Transverse colon (tissue), 4 donors: ENCODE measurements at regions not wholly inside any gene's neighbourhood (a gene's known extent, or its start where the extent isn't known, plus 50 kb on each side); places are given as distances from the start of the nearest gene placed in this dataset.

Source experiments
- DNase-seq: peaks from one replicate; pipeline ENCODE4 v3.0.0-alpha.2; 2019
- H3K27ac ChIP-seq, 4 donors: fragments of 200-600 bp; sonication (generic); 2 replicates each; pipeline ENCODE4 v1.5.1; 2016 to 2018; ENCODE audit warnings: inconsistent platforms in 4 of 4
- H3K27me3 ChIP-seq: fragments of 200-600 bp; sonication (generic); 2 replicates; pipeline ENCODE4 v1.5.1; 2017; ENCODE audit warnings: inconsistent platforms
- H3K36me3 ChIP-seq, 4 donors: fragments of 200-600 bp; sonication (generic); 2 replicates each; pipeline ENCODE4 v1.5.1; 2017 to 2019; ENCODE audit warnings: inconsistent platforms in 4 of 4
- H3K4me1 ChIP-seq, 4 donors: fragments of 200-600 bp; sonication (generic); 2 replicates each; pipeline ENCODE4 v1.5.1; 2017 to 2020; ENCODE audit warnings: inconsistent platforms in 4 of 4
- H3K4me3 ChIP-seq, 4 donors: fragments of 200-600 bp; sonication (generic); 1 replicate in 1 of 4; 2 replicates in 3 of 4; pipeline versions ENCODE4 v1.5.1 to v1.6.1; 2017 to 2019; ENCODE audit warnings: inconsistent platforms in 4 of 4
- H3K9me3 ChIP-seq, 2 donors: fragments of 200-600 bp; sonication (generic); 2 replicates each; pipeline ENCODE4 v1.5.1; 2017 to 2019; ENCODE audit warnings: inconsistent platforms in 2 of 2
- CTCF ChIP-seq, 5 experiments: fragments of 200-600 bp in 3 of 5; fragments of 450-650 bp in 2 of 5; sonication (generic) in 3 of 5; IDR thresholded peaks; 1 replicate in 2 of 5; 2 replicates in 3 of 5; pipeline ENCODE4 v1.5.1; 2016 to 2017; ENCODE audit warnings: antibody characterized with exemption in 5 of 5, inconsistent platforms in 3 of 5, mild to moderate bottlenecking in 2 of 5, moderate library complexity in 1 of 5
- EP300 ChIP-seq: sonication (generic); formaldehyde crosslinking; IDR thresholded peaks from one replicate; pipeline ENCODE4 v1.6.1; 2017; ENCODE audit warnings: antibody characterized with exemption, low read depth
- POLR2A ChIP-seq: fragments of 450-650 bp; IDR thresholded peaks from one replicate; pipeline ENCODE4 v1.6.1; 2016; ENCODE audit warnings: antibody characterized with exemption, mild to moderate bottlenecking, moderate library complexity
- POLR2AphosphoS5 ChIP-seq, 3 donors: sonication (generic); formaldehyde crosslinking; IDR thresholded peaks; one replicate each; pipeline ENCODE4 v1.6.1; 2016; ENCODE audit warnings: antibody characterized with exemption in 3 of 3
- WGBS, 2 donors: methylation state at CpG; one replicate each; pipeline ENCODE4 v1.1.5; 2018; ENCODE audit warnings: low coverage in 1 of 2; 5-methylcytosine and 5-hydroxymethylcytosine counted together
- in situ Hi-C, 4 donors: fragments of 200-750 bp; cut with MboI; loops; one replicate each; pipeline versions ENCODE4 v1.15.0 to v1.15.1; 2017; ENCODE audit warnings: low sequenced_read_pairs in 3 of 4, low pct_ligation_motif_present in 1 of 4, low pct_unique_long_range_greater_than_20kb in 1 of 4
- intact Hi-C: fragments of 100-400 bp; cut with DNase I; formaldehyde crosslinking; loops from one replicate; pipeline ENCODE4 v1.15.1; 2023; ENCODE audit warnings: low total_unique reads

- no peaks in the 10 kb centered on the region for H3K4me1 ChIP-seq
- no peaks in the 10 kb centered on the region for H3K36me3 ChIP-seq
- no peak for DNase-seq
- H3K4me3 ChIP-seq, result no peak overlapping the region
- peaks cover 2% of the 10 kb centered on the region for H3K27me3 ChIP-seq
- 64 to 86% methylated on average over 2 of the region's 2 CpGs for WGBS, 2 donors
- H3K27ac ChIP-seq, result no peak overlapping the region
- TF ChIP-seq EP300, result no peak
- TF ChIP-seq POLR2AphosphoS5 (IDR thresholded peaks at IDR 0.05), result no peak
- TF ChIP-seq POLR2A, result no peak
- no peak for TF ChIP-seq CTCF (IDR thresholded peaks at IDR 0.05)
- H3K9me3 ChIP-seq, result no peaks in the 10 kb centered on the region
- intact Hi-C loops (no loop called here), in situ Hi-C loops (loop anchor here in 1 of 4 donors (25.0 kb wide), 1 partner anchor 102 kb away; no protein-coding TSS in a partner anchor)
These were observed 202.7 kb upstream of the TOPAZ1 start for GRCh38 chr3:44039006-44039405.

- Histone ChIP-seq H3K27ac (no peak overlapping the region), H3K9me3 (no peaks in the 10 kb centered on the region), H3K4me3 (no peak overlapping the region), H3K27me3 (peaks cover 2% of the 10 kb centered on the region), H3K4me1 (no peaks in the 10 kb centered on the region), H3K36me3 (no peaks in the 10 kb centered on the region)
- TF ChIP-seq POLR2A (no peak), POLR2AphosphoS5 (IDR thresholded peaks at IDR 0.05) (no peak), CTCF (IDR thresholded peaks at IDR 0.05) (no peak)
- intact Hi-C loops, result no loop called here
- no peak for DNase-seq
- WGBS, 2 donors, result 85 to 89% methylated on average over 3 to 4 of the region's 4 CpGs
- in situ Hi-C loops, result loop anchor here in 1 of 4 donors (25.0 kb wide), 1 partner anchor 104 kb away; no protein-coding TSS in a partner anchor
These were observed 200.0 kb upstream of the TOPAZ1 start for GRCh38 chr3:44041726-44042125.

- H3K9me3 ChIP-seq, result no peaks in the 10 kb centered on the region
- peaks cover 2% of the 10 kb centered on the region for H3K27me3 ChIP-seq
- no peak overlapping the region for H3K4me3 ChIP-seq
- H3K36me3 ChIP-seq, result no peaks in the 10 kb centered on the region
- TF ChIP-seq POLR2AphosphoS5 (IDR thresholded peaks at IDR 0.05) (no peak), EP300 (no peak), POLR2A (no peak), CTCF (IDR thresholded peaks at IDR 0.05) (no peak)
- DNase-seq, result no peak
- H3K27ac ChIP-seq, result no peak overlapping the region
- 60 to 68% methylated on average over 1 to 4 of the region's 4 CpGs for WGBS, 2 donors
- intact Hi-C loops (no loop called here), in situ Hi-C loops (loop anchor here in 1 of 4 donors (25.0 kb wide), 1 partner anchor 105 kb away; no protein-coding TSS in a partner anchor)
- H3K4me1 ChIP-seq, result no peaks in the 10 kb centered on the region
These were observed 198.9 kb upstream of the TOPAZ1 start for GRCh38 chr3:44042772-44043171.

- Histone ChIP-seq H3K27ac (no peak overlapping the region), H3K36me3 (no peaks in the 10 kb centered on the region), H3K4me3 (no peak overlapping the region), H3K27me3 (peaks cover under 1% of the 10 kb centered on the region), H3K9me3 (no peaks in the 10 kb centered on the region), H3K4me1 (no peaks in the 10 kb centered on the region)
- DNase-seq, result peak; percentile 63
- intact Hi-C loops, result no loop called here
- WGBS, 2 donors, result 19 to 47% methylated on average over 3 to 4 of the region's 4 CpGs
- in situ Hi-C loops, result loop anchor here in 1 of 4 donors (25.0 kb wide), 1 partner anchor 108 kb away; no protein-coding TSS in a partner anchor
- no peak for TF ChIP-seq EP300
- TF ChIP-seq POLR2A, result no peak
- no peak for TF ChIP-seq CTCF (IDR thresholded peaks at IDR 0.05)
- no peak for TF ChIP-seq POLR2AphosphoS5 (IDR thresholded peaks at IDR 0.05)
These were observed 196.0 kb upstream of the TOPAZ1 start for GRCh38 chr3:44045476-44046275.
